Astrocyte of the cerebellum (primary cell): ENCODE measurements at regions not wholly inside any gene's neighbourhood (a gene's known extent, or its start where the extent isn't known, plus 50 kb on each side); places are given as distances from the start of the nearest gene placed in this dataset.
A peak's percentile ranks its signal among the peaks of the same experiment; 100 is the strongest.

Experiments used
- DNase-seq: peaks from one replicate; pipeline ENCODE4 v3.0.0-alpha.2; 2011; ENCODE audit warnings: low read depth
- H3K4me3 ChIP-seq: 2 replicates; pipeline ENCODE4 v1.5.1; 2011; ENCODE audit warnings: mild to moderate bottlenecking, low read depth, low read length, moderate library complexity
- CTCF ChIP-seq: IDR thresholded peaks from 2 replicates; pipeline ENCODE4 v1.5.1; 2012; ENCODE audit warnings: low read length, low read depth, moderate library complexity, mild to moderate bottlenecking; ENCODE audit errors: missing control alignments
- in situ Hi-C: cut with HindIII; loops from 2 replicates; pipeline ENCODE4 v1.10.0; 2017; ENCODE audit warnings: low sequenced_read_pairs

- in situ Hi-C loops, result no loop called here
- no peak for DNase-seq
- no peak for TF ChIP-seq CTCF
- H3K4me3 ChIP-seq, result no peak overlapping the region
These were observed 100.0 kb downstream of the HAUS1 start for GRCh38 chr18:46204143-46204542.

- no peak for TF ChIP-seq CTCF
- DNase-seq, result no peak
- no peak overlapping the region for H3K4me3 ChIP-seq
- in situ Hi-C loops, result no loop called here
These were observed 103.8 kb downstream of the HAUS1 start for GRCh38 chr18:46207985-46208384.

- no peak overlapping the region for H3K4me3 ChIP-seq
- no peak for TF ChIP-seq CTCF
- DNase-seq, result no peak
- in situ Hi-C loops, result no loop called here
These were observed 105.0 kb downstream of the HAUS1 start for GRCh38 chr18:46209161-46209560.

- TF ChIP-seq CTCF, result no peak
- in situ Hi-C loops, result no loop called here
- H3K4me3 ChIP-seq, result no peak overlapping the region
- no peak for DNase-seq
These were observed 107.6 kb downstream of the HAUS1 start for GRCh38 chr18:46211816-46212215.

GRCh38 chr18:46212398-46212797, 108.2 kb downstream of the HAUS1 start:
- in situ Hi-C loops, result no loop called here
- no peak for TF ChIP-seq CTCF
- no peak overlapping the region for H3K4me3 ChIP-seq
- no peak for DNase-seq

GRCh38 chr18:46213295-46213694, 109.1 kb downstream of the HAUS1 start:
- no peak for DNase-seq
- H3K4me3 ChIP-seq, result no peak overlapping the region
- peak; percentile 20 for TF ChIP-seq CTCF
- in situ Hi-C loops, result no loop called here

- no peak for DNase-seq
- no peak for TF ChIP-seq CTCF
- in situ Hi-C loops, result no loop called here
- H3K4me3 ChIP-seq, result no peak overlapping the region
These were observed 110.2 kb downstream of the HAUS1 start for GRCh38 chr18:46214435-46214834.
